HL-60 (cell line): ENCODE measurements at regions not wholly inside any gene's neighbourhood (a gene's known extent, or its start where the extent isn't known, plus 50 kb on each side); places are given as distances from the start of the nearest gene placed in this dataset.

Experiments
- DNase-seq, 2 experiments: peaks; one replicate each; pipeline ENCODE4 v3.0.0-alpha.2; 2010 to 2020; ENCODE audit warnings: low read depth in 1 of 2, low spot score in 1 of 2
- H3K27ac ChIP-seq: fragments of 250-450 bp; sonication (Bioruptor Pico); replicated peaks from 2 replicates; pipeline ENCODE4 v1.5.1; 2020; ENCODE audit warnings: mild to moderate bottlenecking, moderate library complexity
- H3K27me3 ChIP-seq: fragments of 250-450 bp; sonication (Bioruptor Pico); 2 replicates; pipeline ENCODE4 v1.5.1; 2021; ENCODE audit warnings: mild to moderate bottlenecking, moderate library complexity; ENCODE audit not compliant: insufficient read depth, poor library complexity, severe bottlenecking
- H3K4me3 ChIP-seq: replicated peaks from 2 replicates; pipeline ENCODE4 v1.5.1; 2011; ENCODE audit warnings: mild to moderate bottlenecking, control low read depth, low read length; ENCODE audit not compliant: insufficient read depth
- CTCF ChIP-seq: IDR thresholded peaks from one replicate; pipeline ENCODE4 v1.5.1; 2011; ENCODE audit warnings: low read length, control low read depth, inconsistent platforms; ENCODE audit not compliant: insufficient read depth
- GABPA ChIP-seq: IDR thresholded peaks from 2 replicates; pipeline ENCODE4 v1.6.1; 2012; ENCODE audit warnings: low read depth
- POLR2AphosphoS5 ChIP-seq: IDR thresholded peaks from 2 replicates; pipeline ENCODE4 v1.6.1; 2012; ENCODE audit warnings: low read depth
- REST ChIP-seq: IDR thresholded peaks from 2 replicates; pipeline ENCODE4 v1.6.1; 2012; ENCODE audit warnings: low read depth; ENCODE audit not compliant: insufficient replicate concordance
- SPI1 ChIP-seq: IDR thresholded peaks from 2 replicates; pipeline ENCODE4 v1.6.1; 2012; ENCODE audit warnings: low read depth, mild to moderate bottlenecking, borderline replicate concordance

- Histone ChIP-seq H3K27me3 (peaks cover 3% of the 10 kb centered on the region), H3K27ac (no peak overlapping the region), H3K4me3 (no peak overlapping the region)
- TF ChIP-seq GABPA (no peak), REST (no peak), SPI1 (no peak)
- DNase-seq, result no peak
Measured at GRCh38 chr15:35748105-35748504, 202.1 kb upstream of the DPH6 start.

GRCh38 chr15:35750051-35750450 is 204.1 kb upstream of the DPH6 start:
- H3K27ac ChIP-seq, result no peak overlapping the region
- TF ChIP-seq POLR2AphosphoS5 (no peak), REST (no peak), GABPA (no peak), CTCF (no peak), SPI1 (no peak)
- no peak for DNase-seq
- H3K27me3 ChIP-seq, result peaks cover 4% of the 10 kb centered on the region
- H3K4me3 ChIP-seq, result no peak overlapping the region

GRCh38 chr15:35751413-35752133 is 205.6 kb upstream of the DPH6 start:
- Histone ChIP-seq H3K27me3 (peaks cover 4% of the 10 kb centered on the region), H3K27ac (no peak overlapping the region), H3K4me3 (no peak overlapping the region)
- peak in 1 of 2 experiments; percentile 40 for DNase-seq
- TF ChIP-seq GABPA (no peak), SPI1 (no peak), REST (no peak), CTCF (no peak), POLR2AphosphoS5 (no peak)

GRCh38 chr15:35752134-35752466 is 206.1 kb upstream of the DPH6 start:
- H3K27me3 ChIP-seq, result peaks cover 4% of the 10 kb centered on the region
- no peak overlapping the region for H3K27ac ChIP-seq
- no peak for DNase-seq
- TF ChIP-seq SPI1 (no peak), GABPA (no peak), CTCF (no peak), POLR2AphosphoS5 (no peak)
- no peak overlapping the region for H3K4me3 ChIP-seq
